Body of pancreas (tissue), 4 donors: ENCODE measurements at regions not wholly inside any gene's neighbourhood (a gene's known extent, or its start where the extent isn't known, plus 50 kb on each side); places are given as distances from the start of the nearest gene placed in this dataset.

Experiments
- ATAC-seq: fragments of 150-250 bp; one replicate; pipeline ENCODE4 v1.9.1; 2016
- DNase-seq, 4 donors: peaks; one replicate each; pipeline ENCODE4 v3.0.0-alpha.2; 2019
- H3K27ac ChIP-seq, 4 donors: fragments of 200-600 bp; sonication (generic); 1 replicate in 3 of 4; 2 replicates in 1 of 4; pipeline versions ENCODE4 v1.5.1 to v1.6.1; 2016 to 2019; ENCODE audit warnings: mild to moderate bottlenecking in 1 of 4, mixed read lengths in 1 of 4, moderate library complexity in 1 of 4
- H3K27me3 ChIP-seq, 2 donors: fragments of 200-600 bp; sonication (generic); one replicate each; pipeline ENCODE4 v1.6.0; 2016; ENCODE audit warnings: mild to moderate bottlenecking in 1 of 2
- H3K36me3 ChIP-seq, 2 donors: fragments of 200-600 bp; sonication (generic); replicated peaks in 1 of 2; 2 replicates each; pipeline ENCODE4 v1.5.1; 2016; ENCODE audit warnings: low read depth in 2 of 2; ENCODE audit not compliant: insufficient read depth in 1 of 2
- H3K4me1 ChIP-seq: fragments of 200-600 bp; sonication (generic); one replicate; pipeline ENCODE4 v1.6.0; 2016
- H3K4me3 ChIP-seq, 2 donors: fragments of 200-600 bp; sonication (generic); 1 replicate in 1 of 2; 2 replicates in 1 of 2; pipeline ENCODE4 v1.5.1; 2016 to 2019
- H3K9me3 ChIP-seq, 3 donors: fragments of 200-600 bp; sonication (generic); 1 replicate in 2 of 3; 2 replicates in 1 of 3; pipeline ENCODE4 v1.5.1; 2016
- CTCF ChIP-seq, 7 experiments: fragments of 450-650 bp in 4 of 7; fragments of 200-600 bp in 3 of 7; sonication (generic) in 3 of 7; IDR thresholded peaks; one replicate each; pipeline ENCODE4 v1.5.1; 2016 to 2019; ENCODE audit warnings: antibody characterized with exemption in 7 of 7
- POLR2A ChIP-seq, 3 donors: fragments of 450-650 bp; IDR thresholded peaks; one replicate each; pipeline ENCODE4 v1.6.1; 2016; ENCODE audit warnings: antibody characterized with exemption in 3 of 3, mild to moderate bottlenecking in 2 of 3
- WGBS, 2 donors: methylation state at CpG; one replicate each; pipeline ENCODE4 v1.1.5; 2017; 5-methylcytosine and 5-hydroxymethylcytosine counted together
- intact Hi-C: fragments of 100-400 bp; cut with DNase I; formaldehyde crosslinking; loops from one replicate; pipeline ENCODE4 v1.15.1; 2023

DNA sequence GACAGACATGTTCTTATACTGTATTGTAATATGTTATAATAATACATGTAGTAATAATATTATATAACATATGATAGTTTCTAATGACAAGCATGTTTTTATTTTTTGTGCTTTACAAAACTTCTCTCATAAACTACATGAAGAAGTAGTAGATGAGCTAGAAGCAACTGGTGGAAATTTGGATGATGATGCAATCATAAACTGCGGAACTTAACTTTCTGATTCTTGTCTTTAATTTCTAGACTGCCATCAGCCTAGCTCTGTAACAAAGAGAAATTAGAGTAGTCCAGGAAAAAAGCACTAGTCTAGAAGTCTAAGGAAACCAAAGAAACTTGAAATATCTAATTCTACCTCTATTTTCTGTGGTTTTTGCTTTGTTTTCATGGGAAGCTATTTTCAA lies 71.0 kb upstream of the SPATS2L start:
- H3K4me1 ChIP-seq = no peaks in the 10 kb centered on the region
- H3K27me3 ChIP-seq = no peaks in the 10 kb centered on the region
- H3K36me3 ChIP-seq = no peaks in the 10 kb centered on the region
- H3K27ac ChIP-seq = no peak overlapping the region
- no peak for DNase-seq
- WGBS, 2 donors = 92 to 95% methylated on average over 1 of the region's 1 CpG
- no peaks in the 10 kb centered on the region for H3K9me3 ChIP-seq
- no peak for ATAC-seq
- H3K4me3 ChIP-seq = no peak overlapping the region
- TF ChIP-seq POLR2A (IDR thresholded peaks at IDR 0.05) = no peak
- no peak for TF ChIP-seq CTCF (IDR thresholded peaks at IDR 0.05)
- intact Hi-C loops = no loop called here

DNA sequence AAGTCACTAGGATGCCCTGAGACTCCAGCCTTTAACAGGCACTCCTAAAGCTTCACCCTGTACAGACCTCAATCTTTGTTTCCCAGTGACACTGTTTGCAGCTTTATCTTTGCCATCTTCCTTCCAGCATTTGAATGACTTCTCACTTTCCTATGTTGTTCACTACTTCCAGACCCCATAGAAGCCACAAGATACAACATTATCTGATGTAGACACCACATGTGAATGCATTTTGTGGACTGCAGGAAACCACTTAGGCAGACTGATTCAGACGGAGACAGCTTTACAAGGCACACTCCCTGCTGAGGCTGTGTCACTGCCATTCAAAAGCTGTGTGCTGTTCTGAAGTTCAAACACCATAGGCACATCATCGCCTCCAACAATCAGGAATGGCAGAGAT lies 67.3 kb upstream of the SPATS2L start:
- Histone ChIP-seq H3K9me3 (no peaks in the 10 kb centered on the region), H3K4me3 (no peak overlapping the region), H3K27me3 (no peaks in the 10 kb centered on the region), H3K4me1 (no peaks in the 10 kb centered on the region), H3K36me3 (no peaks in the 10 kb centered on the region), H3K27ac (no peak overlapping the region)
- 69 to 80% methylated on average over 2 of the region's 2 CpGs for WGBS, 2 donors
- no peak for TF ChIP-seq CTCF (IDR thresholded peaks at IDR 0.05)
- no peak for TF ChIP-seq POLR2A (IDR thresholded peaks at IDR 0.05)
- DNase-seq (no peak), ATAC-seq (no peak)
- intact Hi-C loops = no loop called here

DNA sequence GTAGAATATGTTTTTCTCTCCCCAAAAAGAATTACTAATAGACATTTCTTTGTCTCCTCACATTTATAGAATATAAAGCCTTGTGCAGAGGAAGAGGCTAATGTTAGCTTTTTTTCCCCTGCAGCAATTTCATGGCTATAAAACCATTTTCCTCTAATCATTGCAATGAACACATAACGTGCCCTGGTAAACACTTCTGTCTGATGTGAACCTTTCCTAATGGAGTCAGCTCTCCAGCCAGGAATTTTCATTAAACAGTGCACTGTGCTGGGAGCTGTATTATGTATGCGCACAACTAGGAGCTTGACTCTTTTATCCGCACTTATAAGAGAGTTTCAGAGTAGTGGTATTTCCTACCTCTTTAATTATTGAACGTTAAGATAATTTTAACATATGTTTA lies 63.9 kb upstream of the SPATS2L start:
- WGBS, 2 donors = 76% methylated on average over 4 of the region's 4 CpGs
- no peak for DNase-seq
- no peaks in the 10 kb centered on the region for H3K36me3 ChIP-seq
- intact Hi-C loops = no loop called here
- H3K4me1 ChIP-seq = no peaks in the 10 kb centered on the region
- no peaks in the 10 kb centered on the region for H3K27me3 ChIP-seq
- no peaks in the 10 kb centered on the region for H3K9me3 ChIP-seq
- no peak for ATAC-seq
- H3K27ac ChIP-seq = no peak overlapping the region
- TF ChIP-seq POLR2A (IDR thresholded peaks at IDR 0.05) = no peak
- TF ChIP-seq CTCF (IDR thresholded peaks at IDR 0.05) = no peak
- no peak overlapping the region for H3K4me3 ChIP-seq

DNA sequence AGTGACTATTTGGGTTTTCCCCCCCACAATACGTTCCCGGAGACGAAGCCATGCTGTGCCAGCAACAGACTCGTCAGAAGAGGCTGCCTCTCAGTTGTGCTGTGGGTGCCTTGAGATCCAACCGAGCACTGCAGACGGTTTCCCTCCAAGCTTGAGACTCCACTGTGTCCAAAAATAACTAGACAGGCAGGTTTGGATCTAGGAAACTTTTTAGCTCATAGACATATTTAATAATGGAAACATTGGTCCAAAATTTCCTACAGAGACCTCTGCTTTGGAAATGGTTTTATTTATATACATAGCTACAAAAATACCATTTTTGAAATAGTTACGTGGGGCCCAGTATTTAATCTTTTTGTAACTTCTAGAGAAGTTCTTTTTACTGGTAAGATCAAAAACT lies 63.1 kb upstream of the SPATS2L start:
- no peaks in the 10 kb centered on the region for H3K4me1 ChIP-seq
- no peaks in the 10 kb centered on the region for H3K27me3 ChIP-seq
- ATAC-seq (no peak), DNase-seq (no peak)
- no peaks in the 10 kb centered on the region for H3K9me3 ChIP-seq
- intact Hi-C loops = no loop called here
- 86 to 90% methylated on average over 7 of the region's 7 CpGs for WGBS, 2 donors
- H3K27ac ChIP-seq = no peak overlapping the region
- no peak overlapping the region for H3K4me3 ChIP-seq
- no peak for TF ChIP-seq POLR2A (IDR thresholded peaks at IDR 0.05)
- no peak for TF ChIP-seq CTCF (IDR thresholded peaks at IDR 0.05)
- no peaks in the 10 kb centered on the region for H3K36me3 ChIP-seq

GRCh38 chr2:200244111-200244510 lies 62.4 kb upstream of the SPATS2L start:
- H3K27ac ChIP-seq = no peak overlapping the region
- TF ChIP-seq CTCF (IDR thresholded peaks at IDR 0.05) (no peak), POLR2A (IDR thresholded peaks at IDR 0.05) (no peak)
- intact Hi-C loops = no loop called here
- H3K9me3 ChIP-seq = no peaks in the 10 kb centered on the region
- H3K27me3 ChIP-seq = no peaks in the 10 kb centered on the region
- no peak for DNase-seq
- H3K4me1 ChIP-seq = no peaks in the 10 kb centered on the region
- 94 to 100% methylated on average over 1 of the region's 1 CpG for WGBS, 2 donors
- no peak for ATAC-seq
- no peak overlapping the region for H3K4me3 ChIP-seq
- no peaks in the 10 kb centered on the region for H3K36me3 ChIP-seq
